Dendritic cell treated with granulocyte-macrophage colony-stimulating factor and Interleukin-4, amounts not matched to agents 40 ng/mL and 50 ng/mL, for 4 days (primary cell): ENCODE measurements at regions not wholly inside any gene's neighbourhood (a gene's known extent, or its start where the extent isn't known, plus 50 kb on each side); places are given as distances from the start of the nearest gene placed in this dataset.

Experiments used
- H3K27ac Mint-ChIP-seq: one replicate; pipeline ENCODE4 v1.8.0; 2022; ENCODE audit warnings: mild to moderate bottlenecking, mixed read lengths
- H3K27me3 Mint-ChIP-seq: one replicate; pipeline ENCODE4 v1.8.0; 2022; ENCODE audit warnings: mild to moderate bottlenecking, mixed read lengths
- H3K36me3 Mint-ChIP-seq: one replicate; pipeline ENCODE4 v1.8.0; 2022; ENCODE audit warnings: low read depth, mixed read lengths
- H3K4me1 Mint-ChIP-seq: one replicate; pipeline ENCODE4 v1.8.0; 2022; ENCODE audit warnings: low read depth, mixed read lengths
- H3K4me3 Mint-ChIP-seq: one replicate; pipeline ENCODE4 v1.8.0; 2022; ENCODE audit warnings: mild to moderate bottlenecking, moderate library complexity, mixed read lengths
- H3K9me3 Mint-ChIP-seq: one replicate; pipeline ENCODE4 v1.8.0; 2022; ENCODE audit warnings: mixed read lengths
- intact Hi-C: fragments of 100-400 bp; cut with micrococcal nuclease; formaldehyde crosslinking; loops from one replicate; pipeline ENCODE4 v1.15.0; 2022

DNA sequence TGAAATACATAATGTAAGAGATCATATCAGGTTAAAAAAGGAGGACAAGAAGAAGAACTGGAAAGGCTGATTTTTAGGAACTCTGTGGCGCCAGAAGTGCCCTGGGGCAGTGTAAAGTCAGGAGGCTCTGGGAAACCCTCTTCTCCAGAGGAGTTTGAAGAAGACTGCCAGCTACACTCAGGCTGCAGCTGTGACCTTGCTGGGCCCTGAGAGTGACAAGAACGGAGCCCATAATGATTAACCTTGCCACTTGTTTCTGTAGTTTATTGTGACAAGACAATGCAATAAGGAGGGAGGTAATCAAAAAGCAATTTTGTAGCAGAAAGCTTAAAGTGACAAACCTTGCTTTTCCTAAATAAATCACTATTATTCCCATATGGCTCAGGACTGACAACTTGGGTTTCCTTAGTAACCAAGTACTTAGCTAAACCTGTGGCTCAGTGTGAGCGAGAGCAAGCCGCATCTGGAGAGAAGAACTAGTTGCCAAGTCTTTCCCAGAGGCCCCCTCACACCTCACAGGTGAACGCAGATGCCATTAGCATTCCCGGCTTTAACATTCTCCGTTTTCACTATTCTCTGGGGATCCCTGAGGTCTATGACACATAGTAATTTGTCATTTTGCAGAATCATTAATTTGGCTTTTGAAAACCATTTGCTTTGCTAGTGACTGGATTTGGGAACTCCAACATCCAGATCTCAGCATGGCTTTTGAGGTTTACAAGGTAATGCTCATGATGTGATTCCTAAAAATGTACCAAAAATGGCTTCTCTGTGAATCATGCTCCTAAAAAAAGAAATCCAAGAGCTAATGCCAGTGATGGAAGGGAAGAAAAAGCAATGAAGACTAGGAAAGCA lies 115.9 kb downstream of the OMA1 start:
- no peak overlapping the region for H3K4me3 Mint-ChIP-seq
- no peaks in the 10 kb centered on the region for H3K36me3 Mint-ChIP-seq
- no peak overlapping the region for H3K27ac Mint-ChIP-seq
- no peaks in the 10 kb centered on the region for H3K27me3 Mint-ChIP-seq
- H3K9me3 Mint-ChIP-seq = no peaks in the 10 kb centered on the region
- H3K4me1 Mint-ChIP-seq = no peaks in the 10 kb centered on the region
- intact Hi-C loops = no loop called here

DNA sequence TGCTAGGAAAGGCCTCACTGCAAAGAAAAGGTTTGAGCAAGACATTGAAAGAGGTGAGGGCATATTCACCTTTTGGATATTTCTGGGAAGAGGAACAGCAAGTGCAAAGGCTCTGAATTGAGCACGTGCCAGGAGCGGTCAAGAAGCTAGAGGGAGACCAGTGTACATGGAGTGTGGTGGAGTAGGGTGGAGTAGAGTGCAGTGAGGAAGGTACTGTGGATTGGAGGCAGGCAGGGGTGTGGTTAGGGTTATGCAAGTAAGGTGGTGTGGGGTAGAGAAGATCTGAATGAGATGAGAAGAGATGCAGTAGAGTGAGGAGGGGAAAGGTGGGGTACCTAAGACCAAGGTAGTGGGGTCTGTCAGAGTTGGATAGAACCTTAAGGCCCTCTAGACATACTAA lies 119.6 kb downstream of the OMA1 start:
- Mint-ChIP-seq H3K4me1 (no peaks in the 10 kb centered on the region), H3K36me3 (no peaks in the 10 kb centered on the region), H3K27me3 (no peaks in the 10 kb centered on the region), H3K4me3 (no peak overlapping the region), H3K27ac (no peak overlapping the region), H3K9me3 (no peaks in the 10 kb centered on the region)
- intact Hi-C loops = no loop called here

DNA sequence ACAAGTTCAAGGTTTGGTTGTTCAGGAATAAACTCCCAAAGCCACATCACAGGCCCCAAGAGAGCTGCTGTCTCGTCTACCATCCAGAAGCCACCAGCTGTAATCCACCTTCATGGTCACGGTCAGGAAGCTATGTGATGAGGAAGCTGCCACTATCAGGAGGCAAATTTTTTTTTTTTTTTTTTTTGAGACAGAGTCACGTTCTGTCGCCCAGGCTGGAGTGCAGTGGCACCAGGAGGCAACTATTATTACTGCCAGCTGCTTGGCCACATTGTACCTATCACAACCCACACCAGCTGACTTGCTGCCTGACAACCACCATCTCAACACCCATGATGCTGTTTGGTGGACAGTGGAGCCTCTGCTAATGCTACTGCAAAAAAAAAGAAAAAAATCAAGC lies 124.1 kb downstream of the OMA1 start:
- H3K27me3 Mint-ChIP-seq = no peaks in the 10 kb centered on the region
- no peaks in the 10 kb centered on the region for H3K4me1 Mint-ChIP-seq
- H3K9me3 Mint-ChIP-seq = no peaks in the 10 kb centered on the region
- H3K4me3 Mint-ChIP-seq = no peak overlapping the region
- H3K36me3 Mint-ChIP-seq = no peaks in the 10 kb centered on the region
- intact Hi-C loops = no loop called here
- H3K27ac Mint-ChIP-seq = no peak overlapping the region

DNA sequence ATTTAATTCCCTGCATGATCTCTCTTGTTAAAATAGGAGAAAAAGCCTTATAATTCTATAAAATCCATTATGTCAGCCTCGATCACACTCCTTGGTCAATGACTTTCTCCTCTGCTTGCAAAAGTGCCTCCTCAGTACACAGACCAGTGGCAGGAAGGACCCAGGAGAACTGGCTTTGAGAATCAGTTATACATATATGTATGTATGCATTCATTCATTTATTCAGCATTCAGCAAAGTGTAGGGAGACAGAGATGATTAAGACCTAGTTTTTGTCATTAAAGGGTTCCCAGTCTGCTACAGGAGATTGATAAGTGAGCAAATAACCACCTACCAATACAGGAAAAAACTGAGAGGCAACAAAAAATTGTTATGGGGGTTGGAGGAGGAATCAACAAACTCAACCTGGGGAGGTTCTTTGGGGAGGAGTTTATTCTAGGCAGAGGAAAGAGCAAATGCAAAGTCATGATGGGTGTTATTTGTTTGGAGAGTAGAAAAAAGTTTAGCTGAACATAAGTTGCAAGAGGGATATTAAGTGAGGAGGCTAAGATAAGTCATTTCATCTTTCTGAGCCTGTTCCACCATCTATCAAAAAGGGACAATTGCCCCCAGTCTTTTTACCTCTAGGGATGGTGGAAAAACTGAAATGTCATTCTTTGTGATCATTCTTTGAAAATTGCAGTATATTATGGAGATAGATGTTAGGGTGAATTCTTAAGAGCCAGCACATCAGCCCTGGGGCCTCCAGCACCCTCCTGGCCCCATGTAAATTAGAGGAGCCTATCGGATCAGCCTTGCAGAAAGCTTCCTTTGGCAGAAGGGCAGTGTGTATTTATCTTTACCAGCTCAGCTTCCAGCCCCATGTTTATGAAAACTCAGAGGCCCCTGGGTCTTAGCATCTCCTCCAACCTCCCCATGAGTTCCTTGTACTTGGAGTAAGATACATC lies 128.0 kb downstream of the OMA1 start:
- Mint-ChIP-seq H3K27me3 (no peaks in the 10 kb centered on the region), H3K9me3 (no peaks in the 10 kb centered on the region), H3K27ac (no peak overlapping the region), H3K36me3 (no peaks in the 10 kb centered on the region), H3K4me1 (no peaks in the 10 kb centered on the region), H3K4me3 (no peak overlapping the region)
- intact Hi-C loops = no loop called here

DNA sequence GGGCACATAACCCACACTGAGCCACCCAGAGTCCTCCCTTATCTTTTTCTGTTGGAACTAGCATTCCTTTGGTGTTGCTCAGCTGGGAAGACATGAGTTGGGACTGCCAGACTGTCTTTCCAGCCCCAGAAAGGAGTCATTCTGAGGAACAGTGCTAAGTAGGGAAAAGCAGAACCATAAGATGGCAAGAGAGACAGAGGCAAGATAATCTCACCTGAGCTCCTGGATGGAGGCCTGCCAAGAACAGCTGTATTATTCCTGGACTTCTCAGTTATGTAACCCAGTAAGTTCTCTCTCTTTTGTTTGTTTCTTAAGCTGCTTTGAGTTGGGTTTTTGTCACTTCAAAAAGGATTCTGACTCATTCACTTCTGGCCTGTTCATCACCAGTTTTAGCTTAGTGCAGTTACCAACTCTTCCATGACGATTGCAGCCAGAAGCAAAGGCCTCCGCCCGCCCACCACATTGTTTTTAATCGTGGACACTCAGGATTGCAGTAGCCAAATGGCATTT lies 134.4 kb downstream of the OMA1 start:
- H3K27ac Mint-ChIP-seq = no peak overlapping the region
- intact Hi-C loops = no loop called here

DNA sequence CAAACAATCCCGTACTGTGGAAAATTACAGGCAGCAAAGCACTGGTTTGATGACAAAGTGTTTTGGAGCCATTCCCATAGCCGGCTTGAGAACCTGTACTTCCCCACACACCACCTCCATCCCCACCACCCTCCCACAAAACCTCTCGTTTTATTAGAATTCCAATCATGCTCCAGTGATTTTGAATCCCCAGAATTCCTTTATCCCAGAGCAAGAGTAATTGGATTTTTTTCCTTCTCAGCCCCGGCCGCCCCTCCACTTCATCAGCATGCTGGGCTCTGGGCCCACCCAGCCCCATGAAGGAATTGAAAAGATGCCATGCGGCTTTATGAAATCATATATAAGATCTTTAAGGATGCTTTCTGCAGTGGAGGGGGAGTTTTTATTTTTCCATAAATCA lies 136.6 kb downstream of the OMA1 start:
- H3K9me3 Mint-ChIP-seq = no peaks in the 10 kb centered on the region
- no peaks in the 10 kb centered on the region for H3K4me1 Mint-ChIP-seq
- no peak overlapping the region for H3K4me3 Mint-ChIP-seq
- H3K27ac Mint-ChIP-seq = no peak overlapping the region
- no peaks in the 10 kb centered on the region for H3K36me3 Mint-ChIP-seq
- intact Hi-C loops = no loop called here
- peaks cover 3% of the 10 kb centered on the region for H3K27me3 Mint-ChIP-seq

More for the DNA sequence above, 134.4 kb downstream of the OMA1 start:
- Mint-ChIP-seq H3K9me3 (no peaks in the 10 kb centered on the region), H3K27me3 (no peaks in the 10 kb centered on the region), H3K4me3 (no peak overlapping the region), H3K4me1 (no peaks in the 10 kb centered on the region), H3K36me3 (no peaks in the 10 kb centered on the region)

DNA sequence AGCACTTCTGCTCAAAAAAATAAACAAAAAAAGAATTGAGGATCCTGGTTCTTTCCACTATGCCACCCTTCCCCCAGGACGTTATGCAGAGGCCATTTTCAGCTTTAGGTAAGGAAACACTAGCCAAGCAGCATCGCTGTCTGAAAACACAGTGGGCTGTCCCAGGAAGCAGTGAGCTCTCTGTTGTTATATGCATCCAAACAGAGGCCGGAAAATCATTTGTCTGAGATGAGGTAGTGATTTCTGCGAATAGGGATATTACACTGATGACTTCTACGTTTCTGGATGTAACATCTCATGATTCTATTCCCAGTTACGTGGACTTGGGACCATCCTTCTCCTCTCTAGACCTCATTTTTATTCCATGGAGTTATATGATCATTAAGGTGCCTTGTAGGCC lies 137.2 kb downstream of the OMA1 start:
- H3K27me3 Mint-ChIP-seq = peaks cover 3% of the 10 kb centered on the region

DNA sequence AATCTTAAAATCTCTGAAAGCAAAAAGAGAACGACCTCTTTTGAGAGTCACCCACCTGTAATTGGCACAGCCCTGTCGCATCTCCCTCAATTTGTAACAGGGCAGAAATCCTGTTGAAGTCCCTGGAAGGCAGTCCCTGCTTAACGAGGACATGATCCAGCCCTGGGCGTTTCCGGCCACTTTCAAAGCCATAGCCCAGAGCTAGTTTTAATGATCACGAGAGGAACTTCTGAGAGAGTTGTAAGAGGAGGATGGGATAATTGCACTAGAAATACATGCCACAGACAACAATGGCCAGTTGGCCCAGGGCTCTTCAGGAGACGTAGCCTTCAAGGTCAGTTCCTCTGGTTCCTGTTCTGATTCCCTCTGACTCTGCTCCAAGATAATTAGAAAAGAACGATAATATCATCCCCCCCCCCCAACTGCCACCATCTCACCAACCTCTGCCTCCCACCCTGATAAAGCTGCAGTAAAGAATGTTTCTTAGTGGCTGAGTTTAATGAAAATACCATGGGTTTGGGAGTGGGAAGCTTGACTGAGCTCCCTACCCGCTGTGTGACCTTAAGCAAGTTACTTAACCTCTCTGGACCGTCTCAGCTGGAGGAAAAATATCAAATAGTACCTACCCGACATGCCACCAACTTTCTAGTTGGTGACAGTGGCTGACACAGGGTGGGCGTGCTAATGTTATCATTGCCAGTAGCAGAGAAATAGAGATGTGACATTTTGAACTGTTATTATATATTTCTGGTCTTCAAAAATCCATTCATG lies 140.0 kb downstream of the OMA1 start:
- H3K4me1 Mint-ChIP-seq = no peaks in the 10 kb centered on the region
- no peak overlapping the region for H3K27ac Mint-ChIP-seq
- intact Hi-C loops = no loop called here
- H3K9me3 Mint-ChIP-seq = no peaks in the 10 kb centered on the region
- H3K36me3 Mint-ChIP-seq = no peaks in the 10 kb centered on the region
- H3K27me3 Mint-ChIP-seq = peaks cover 3% of the 10 kb centered on the region
- no peak overlapping the region for H3K4me3 Mint-ChIP-seq

More for the DNA sequence above, 137.2 kb downstream of the OMA1 start:
- no peaks in the 10 kb centered on the region for H3K36me3 Mint-ChIP-seq
- intact Hi-C loops = no loop called here
- H3K9me3 Mint-ChIP-seq = no peaks in the 10 kb centered on the region
- no peak overlapping the region for H3K27ac Mint-ChIP-seq
- no peaks in the 10 kb centered on the region for H3K4me1 Mint-ChIP-seq
- no peak overlapping the region for H3K4me3 Mint-ChIP-seq

DNA sequence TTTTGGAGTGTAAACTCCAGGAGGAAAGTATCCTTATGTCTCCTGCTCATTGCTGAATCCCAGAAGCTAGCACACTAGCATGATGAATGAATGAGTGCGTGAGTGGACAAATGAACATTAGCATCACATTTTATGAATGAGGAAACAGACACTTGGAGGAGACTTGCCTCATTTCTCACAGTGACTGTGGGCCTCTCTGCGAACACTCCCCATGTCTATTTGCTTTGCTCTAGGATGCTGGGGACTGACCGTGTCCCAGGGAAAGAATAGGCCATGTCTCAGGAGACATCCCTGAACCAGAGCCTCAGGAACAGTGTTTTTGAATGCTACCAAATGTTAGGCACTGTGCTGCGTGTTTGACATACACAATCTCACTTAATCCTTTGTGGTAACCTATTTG lies 140.9 kb downstream of the OMA1 start:
- Mint-ChIP-seq H3K9me3 (no peaks in the 10 kb centered on the region), H3K27ac (no peak overlapping the region), H3K4me3 (no peak overlapping the region), H3K4me1 (no peaks in the 10 kb centered on the region), H3K27me3 (peaks cover 3% of the 10 kb centered on the region), H3K36me3 (no peaks in the 10 kb centered on the region)
- intact Hi-C loops = no loop called here

DNA sequence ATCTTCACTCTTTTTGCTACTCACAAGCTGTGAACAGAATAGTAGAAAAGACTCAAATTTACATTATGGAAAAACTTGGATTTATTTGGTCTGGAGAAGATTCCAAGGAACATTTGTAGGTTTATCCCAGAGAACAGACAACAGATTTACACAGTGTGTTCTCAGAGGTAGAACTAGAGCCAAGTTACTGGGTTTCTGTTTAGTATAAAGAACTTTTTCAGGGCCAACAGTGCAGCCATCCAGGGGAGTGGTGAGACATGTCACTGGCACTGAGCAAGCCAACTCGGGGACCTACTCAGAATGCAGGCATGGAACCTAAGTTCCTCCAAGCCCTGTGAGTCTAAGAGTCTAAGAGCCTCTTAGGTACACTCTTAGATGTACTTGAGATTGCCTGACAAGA lies 142.6 kb downstream of the OMA1 start:
- Mint-ChIP-seq H3K27ac (no peak overlapping the region), H3K27me3 (peaks cover 3% of the 10 kb centered on the region), H3K4me1 (no peaks in the 10 kb centered on the region), H3K36me3 (no peaks in the 10 kb centered on the region), H3K9me3 (no peaks in the 10 kb centered on the region), H3K4me3 (no peak overlapping the region)
- intact Hi-C loops = no loop called here

DNA sequence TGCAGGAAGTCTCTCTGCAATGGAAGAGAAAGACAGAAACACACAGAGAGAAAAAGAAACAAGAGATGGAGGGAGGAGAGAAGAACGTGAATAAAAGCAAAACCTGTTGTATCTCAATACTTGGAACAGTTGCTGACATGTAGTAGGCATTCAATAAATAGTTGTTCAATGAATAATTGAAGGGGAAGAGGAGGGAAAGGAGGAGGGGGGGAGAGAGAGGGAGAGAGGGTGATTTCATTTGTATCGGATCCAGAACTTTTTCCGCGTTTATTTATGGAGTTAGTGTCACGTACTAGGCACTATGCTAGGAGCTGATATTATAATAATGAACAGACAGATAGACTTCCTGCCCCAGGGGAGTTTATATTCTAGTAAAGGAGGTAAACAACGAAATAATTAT lies 144.1 kb downstream of the OMA1 start:
- no peaks in the 10 kb centered on the region for H3K9me3 Mint-ChIP-seq
- intact Hi-C loops = no loop called here
- H3K36me3 Mint-ChIP-seq = no peaks in the 10 kb centered on the region
- peaks cover 3% of the 10 kb centered on the region for H3K27me3 Mint-ChIP-seq
- no peaks in the 10 kb centered on the region for H3K4me1 Mint-ChIP-seq
- no peak overlapping the region for H3K27ac Mint-ChIP-seq
- no peak overlapping the region for H3K4me3 Mint-ChIP-seq

DNA sequence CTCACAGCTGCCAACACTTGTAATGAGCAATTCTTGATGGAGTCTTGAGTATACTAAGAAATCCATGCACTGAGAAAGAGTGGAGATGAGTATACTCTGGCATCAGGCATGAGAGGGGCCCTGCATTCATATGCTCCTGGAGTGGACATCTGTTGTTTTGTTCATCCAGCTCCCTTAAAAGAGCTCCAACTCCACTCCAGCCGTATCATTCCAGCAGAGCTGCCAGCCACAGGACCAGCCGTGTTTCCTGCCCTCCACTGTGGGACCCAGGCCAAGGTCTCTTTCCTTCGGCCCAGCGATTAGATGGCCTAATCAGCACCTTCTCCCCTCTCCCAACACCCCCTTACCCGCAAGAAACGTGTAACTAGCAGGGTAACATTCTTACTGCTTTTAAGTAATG lies 144.5 kb downstream of the OMA1 start:
- intact Hi-C loops = no loop called here
- Mint-ChIP-seq H3K4me3 (no peak overlapping the region), H3K4me1 (no peaks in the 10 kb centered on the region)

DNA sequence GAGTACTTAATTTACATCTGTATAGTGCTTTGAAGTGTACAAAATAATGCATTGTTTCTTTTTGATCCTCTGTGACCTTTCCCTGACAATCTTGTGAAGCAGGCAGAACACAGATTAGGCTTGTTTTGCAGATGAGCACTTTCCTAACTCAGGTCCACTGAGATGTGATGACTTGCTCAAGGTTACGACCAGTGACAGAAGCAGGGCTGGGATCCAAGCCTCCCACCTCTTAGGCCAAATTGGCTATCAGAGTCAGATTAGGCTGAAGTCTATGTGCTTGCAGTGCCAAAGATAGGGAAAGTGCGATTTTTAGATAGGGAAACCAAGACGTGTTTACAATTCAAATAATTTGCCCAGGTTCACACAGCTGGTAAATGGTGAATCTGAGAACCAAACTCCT lies 147.3 kb downstream of the OMA1 start:
- no peaks in the 10 kb centered on the region for H3K36me3 Mint-ChIP-seq
- no peak overlapping the region for H3K4me3 Mint-ChIP-seq
- intact Hi-C loops = no loop called here
- H3K27ac Mint-ChIP-seq = no peak overlapping the region
- no peaks in the 10 kb centered on the region for H3K9me3 Mint-ChIP-seq
- peaks cover 7% of the 10 kb centered on the region for H3K4me1 Mint-ChIP-seq
- H3K27me3 Mint-ChIP-seq = no peaks in the 10 kb centered on the region

More for the DNA sequence above, 144.5 kb downstream of the OMA1 start:
- Mint-ChIP-seq H3K27ac (no peak overlapping the region), H3K9me3 (no peaks in the 10 kb centered on the region), H3K36me3 (no peaks in the 10 kb centered on the region), H3K27me3 (peaks cover 3% of the 10 kb centered on the region)
